ENCODE measurements at regions not wholly inside any gene's neighbourhood (a gene's known extent, or its start where the extent isn't known, plus 50 kb on each side); places are given as distances from the start of the nearest gene placed in this dataset.

GRCh38 chr7:1372671-1373379 is 86.4 kb downstream of the MICALL2 start:
- no peak for DNase-seq (ENCODE audit: low read depth in 1 of 2, low spot score in 1 of 2)

- no peak for DNase-seq (ENCODE audit: low read depth in 1 of 2, low spot score in 1 of 2)
Measured at GRCh38 chr7:1377111-1377909, 82.0 kb downstream of the MICALL2 start.

GRCh38 chr7:1378610-1379601 is 80.4 kb downstream of the MICALL2 start:
- DNase-seq (ENCODE audit: low read depth in 1 of 2, low spot score in 1 of 2) = no peak

GRCh38 chr7:1380231-1380815 is 78.9 kb downstream of the MICALL2 start:
- DNase-seq (ENCODE audit: low read depth in 1 of 2, low spot score in 1 of 2) = no peak

GRCh38 chr7:1380821-1381580 is 78.3 kb downstream of the MICALL2 start:
- no peak for DNase-seq (ENCODE audit: low read depth in 1 of 2, low spot score in 1 of 2)

GRCh38 chr7:1382553-1383397 is 76.5 kb downstream of the MICALL2 start:
- DNase-seq (ENCODE audit: low read depth in 1 of 2, low spot score in 1 of 2) = no peak

GRCh38 chr7:1383398-1384112 is 75.7 kb downstream of the MICALL2 start:
- no peak for DNase-seq (ENCODE audit: low read depth in 1 of 2, low spot score in 1 of 2)

- DNase-seq (ENCODE audit: low read depth in 1 of 2, low spot score in 1 of 2) = no peak
Measured at GRCh38 chr7:1384113-1384415, 75.2 kb downstream of the MICALL2 start.

Data from activated CD4-positive, alpha-beta T cell treated with anti-CD3 and anti-CD28 coated beads, Interleukin-2, amount 50 U/mL, for 24 hours (primary cell).